HG03354 (cell line): ENCODE measurements at regions not wholly inside any gene's neighbourhood (a gene's known extent, or its start where the extent isn't known, plus 50 kb on each side); places are given as distances from the start of the nearest gene placed in this dataset.

Source experiments
- ATAC-seq: cut with Tn5 transposase; IDR thresholded peaks from one replicate; pipeline ENCODE4 v1.9.1; 2021; ENCODE audit warnings: mild to moderate bottlenecking; ENCODE audit not compliant: unreplicated experiment, poor library complexity, severe bottlenecking

GRCh38 chr5:10173716-10174115 lies 76.0 kb downstream of the ATPSCKMT start:
- no peak for ATAC-seq

GRCh38 chr5:10172247-10172646 lies 77.4 kb downstream of the ATPSCKMT start:
- ATAC-seq, result no peak

- ATAC-seq, result no peak
These were observed 80.3 kb downstream of the ATPSCKMT start for GRCh38 chr5:10169359-10169758.

- no peak for ATAC-seq
These were observed 81.4 kb downstream of the ATPSCKMT start for GRCh38 chr5:10168254-10168653.

GRCh38 chr5:10167806-10168205 lies 81.9 kb downstream of the ATPSCKMT start:
- ATAC-seq, result no peak

DNA sequence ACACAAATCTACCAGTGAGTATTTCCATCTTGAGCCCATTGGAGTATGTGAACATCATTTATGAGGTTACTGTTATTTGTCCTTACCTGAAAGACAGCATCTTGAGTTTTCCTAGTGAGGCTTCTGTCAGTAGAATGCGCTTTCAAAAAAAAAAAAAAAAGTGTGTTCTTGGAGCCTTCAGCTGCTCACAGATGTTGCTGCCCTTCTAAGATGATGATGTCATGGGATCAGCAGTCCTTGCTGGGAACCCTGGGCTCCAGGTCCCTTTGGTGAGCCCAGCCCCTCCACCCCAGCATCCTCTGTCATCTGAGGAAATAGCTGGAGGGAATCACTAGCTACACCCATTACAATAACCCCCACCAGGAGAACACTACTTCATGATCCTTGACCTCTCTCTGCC lies 83.3 kb downstream of the ATPSCKMT start:
- no peak for ATAC-seq

GRCh38 chr5:10162468-10162867 lies 87.2 kb downstream of the ATPSCKMT start:
- ATAC-seq, result no peak

DNA sequence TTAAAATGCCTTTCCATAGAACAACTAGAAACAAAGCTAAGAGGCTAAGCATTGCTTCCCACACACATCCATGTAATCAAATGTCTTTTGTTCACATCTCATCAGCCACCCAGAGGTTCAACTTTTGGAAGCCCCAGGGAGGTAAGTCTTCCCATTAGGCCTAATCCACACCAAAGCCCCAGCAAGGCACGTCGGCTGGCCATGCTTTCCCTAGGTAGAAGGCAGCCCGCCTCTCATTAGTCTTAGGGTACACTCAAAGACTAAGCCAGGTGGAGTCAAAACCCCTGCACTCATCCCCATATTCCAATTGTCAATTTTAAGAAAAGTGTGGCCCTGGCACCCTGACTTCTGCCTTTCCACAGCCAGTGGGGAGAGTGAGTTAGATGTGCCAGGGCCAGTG lies 87.9 kb downstream of the ATPSCKMT start:
- no peak for ATAC-seq

- ATAC-seq, result no peak
These were observed 89.4 kb downstream of the ATPSCKMT start for GRCh38 chr5:10160241-10160640.

GRCh38 chr5:10158886-10159285 lies 90.8 kb downstream of the ATPSCKMT start:
- no peak for ATAC-seq

- ATAC-seq, result no peak
These were observed 92.5 kb downstream of the ATPSCKMT start for GRCh38 chr5:10157085-10157669.

GRCh38 chr5:10155897-10156667 lies 93.6 kb downstream of the ATPSCKMT start:
- no peak for ATAC-seq

- no peak for ATAC-seq
These were observed 95.7 kb downstream of the ATPSCKMT start for GRCh38 chr5:10153808-10154537.

- ATAC-seq, result no peak
These were observed 96.3 kb downstream of the ATPSCKMT start for GRCh38 chr5:10153394-10153793.

GRCh38 chr5:10151656-10152055 lies 98.0 kb downstream of the ATPSCKMT start:
- ATAC-seq, result no peak

GRCh38 chr5:10149911-10150310 lies 99.8 kb downstream of the ATPSCKMT start:
- ATAC-seq, result no peak

- ATAC-seq, result no peak
These were observed 103.7 kb downstream of the ATPSCKMT start for GRCh38 chr5:10145923-10146401.

GRCh38 chr5:10144040-10144439 lies 105.6 kb downstream of the ATPSCKMT start:
- no peak for ATAC-seq

DNA sequence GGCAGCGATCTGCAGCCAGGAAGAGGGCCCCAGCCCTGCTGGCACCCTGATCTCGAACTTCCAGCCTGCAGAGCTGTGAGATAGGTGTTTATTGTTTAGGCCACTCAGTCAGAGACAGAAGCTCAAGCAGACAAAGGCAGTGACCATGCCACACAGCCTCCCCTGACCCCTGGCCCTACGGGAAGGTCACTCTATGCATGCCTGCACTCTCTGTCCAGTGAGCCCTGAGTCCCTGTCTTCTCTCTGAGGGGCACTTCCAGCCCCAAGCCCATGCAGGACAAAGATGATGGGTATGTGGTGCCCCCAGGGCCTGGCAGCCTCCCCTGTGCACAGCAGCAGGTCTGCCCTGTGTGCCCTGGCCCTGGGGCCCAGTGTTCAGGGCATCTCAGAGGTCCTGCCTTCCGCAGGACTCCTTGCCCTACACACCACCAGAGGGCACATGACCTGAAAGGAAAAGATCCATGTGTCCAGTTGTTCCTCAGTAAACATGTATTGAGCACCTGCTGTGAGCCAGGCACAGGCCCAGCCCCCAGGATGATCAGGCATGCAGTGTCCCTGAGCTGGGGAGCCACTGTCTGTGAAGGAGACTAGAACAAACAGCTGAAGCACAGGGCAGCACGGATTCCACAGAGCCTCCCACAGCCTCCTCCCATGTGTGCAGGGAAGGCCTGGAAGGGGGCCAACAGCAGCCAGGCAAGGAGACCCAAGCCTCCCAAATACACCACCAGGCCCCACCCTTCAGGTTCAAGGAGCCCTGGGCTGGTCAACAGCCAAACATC lies 109.3 kb downstream of the ATPSCKMT start:
- no peak for ATAC-seq
